ENCODE measurements at regions not wholly inside any gene's neighbourhood (a gene's known extent, or its start where the extent isn't known, plus 50 kb on each side); places are given as distances from the start of the nearest gene placed in this dataset.

- no peak for TF ChIP-seq CTCF (IDR thresholded peaks at IDR 0.05)
- no peak for TF ChIP-seq POLR2A (IDR thresholded peaks at IDR 0.05)
Observed at GRCh38 chr12:67152451-67152850, 116.7 kb upstream of the CAND1 start.

All from Peyer's patch (tissue), 4 donors.